ENCODE measurements at regions not wholly inside any gene's neighbourhood (a gene's known extent, or its start where the extent isn't known, plus 50 kb on each side); places are given as distances from the start of the nearest gene placed in this dataset.
A peak's percentile ranks its signal among the peaks of the same experiment; 100 is the strongest.

- Histone ChIP-seq H3K9me3 (peaks cover 0 to 6% (median 0%) of the 10 kb centered on the region in 4 donors), H3K36me3 (no peaks in the 10 kb centered on the region), H3K27ac (no peak overlapping the region), H3K27me3 (no peaks in the 10 kb centered on the region), H3K4me1 (no peaks in the 10 kb centered on the region), H3K4me3 (no peak overlapping the region)
- DNase-seq, result no peak
- no peak for ATAC-seq (ENCODE audit: low FRiP score in 2 of 2)
- WGBS, 2 donors, result 82 to 85% methylated on average over 2 of the region's 2 CpGs
- TF ChIP-seq EP300 (IDR thresholded peaks at IDR 0.05) (no peak), POLR2A (IDR thresholded peaks at IDR 0.05) (no peak), POLR2AphosphoS5 (IDR thresholded peaks at IDR 0.05) (no peak), CTCF (IDR thresholded peaks at IDR 0.05) (no peak)
Observed at GRCh38 chr15:96565266-96565665, 234.8 kb downstream of the NR2F2 start.

GRCh38 chr15:96574782-96575181 is 244.3 kb downstream of the NR2F2 start:
- no peak for ATAC-seq (ENCODE audit: low FRiP score in 2 of 2)
- no peak for DNase-seq
- Histone ChIP-seq H3K27ac (no peak overlapping the region), H3K27me3 (no peaks in the 10 kb centered on the region), H3K4me1 (no peaks in the 10 kb centered on the region), H3K36me3 (no peaks in the 10 kb centered on the region), H3K4me3 (no peak overlapping the region), H3K9me3 (no peaks in the 10 kb centered on the region)
- WGBS, 2 donors, result 87% methylated on average over 10 of the region's 10 CpGs
- TF ChIP-seq POLR2AphosphoS5 (IDR thresholded peaks at IDR 0.05) (no peak), POLR2A (IDR thresholded peaks at IDR 0.05) (no peak), CTCF (IDR thresholded peaks at IDR 0.05) (no peak), EP300 (IDR thresholded peaks at IDR 0.05) (no peak)

- no peak for ATAC-seq (ENCODE audit: low FRiP score in 2 of 2)
- Histone ChIP-seq H3K4me3 (no peak overlapping the region), H3K9me3 (no peaks in the 10 kb centered on the region), H3K27me3 (no peaks in the 10 kb centered on the region), H3K27ac (no peak overlapping the region), H3K4me1 (no peaks in the 10 kb centered on the region), H3K36me3 (no peaks in the 10 kb centered on the region)
- no peak for DNase-seq
- WGBS, 2 donors, result 83 to 88% methylated on average over 6 of the region's 6 CpGs
- no peak for TF ChIP-seq POLR2AphosphoS5 (IDR thresholded peaks at IDR 0.05)
Observed at GRCh38 chr15:96576596-96576995, 246.1 kb downstream of the NR2F2 start.

GRCh38 chr15:96578393-96578792 is 247.9 kb downstream of the NR2F2 start:
- no peaks in the 10 kb centered on the region for H3K4me1 ChIP-seq
- ATAC-seq (ENCODE audit: low FRiP score in 2 of 2) (no peak), DNase-seq (no peak)
- no peak overlapping the region for H3K27ac ChIP-seq
- no peaks in the 10 kb centered on the region for H3K36me3 ChIP-seq
- no peaks in the 10 kb centered on the region for H3K27me3 ChIP-seq
- H3K4me3 ChIP-seq, result no peak overlapping the region
- no peak for TF ChIP-seq POLR2AphosphoS5 (IDR thresholded peaks at IDR 0.05)
- TF ChIP-seq POLR2A (IDR thresholded peaks at IDR 0.05), result no peak
- TF ChIP-seq EP300 (IDR thresholded peaks at IDR 0.05), result no peak
- TF ChIP-seq CTCF (IDR thresholded peaks at IDR 0.05), result no peak
- H3K9me3 ChIP-seq, result no peaks in the 10 kb centered on the region
- WGBS, 2 donors, result 85% methylated on average over 5 of the region's 5 CpGs

- ATAC-seq (ENCODE audit: low FRiP score in 2 of 2) (no peak), DNase-seq (peak in 1 of 2 donors; percentile 5)
- Histone ChIP-seq H3K4me1 (no peaks in the 10 kb centered on the region), H3K27me3 (no peaks in the 10 kb centered on the region), H3K4me3 (no peak overlapping the region), H3K9me3 (no peaks in the 10 kb centered on the region), H3K36me3 (no peaks in the 10 kb centered on the region), H3K27ac (no peak overlapping the region)
- no peak for TF ChIP-seq POLR2A (IDR thresholded peaks at IDR 0.05)
- no peak for TF ChIP-seq CTCF (IDR thresholded peaks at IDR 0.05)
- TF ChIP-seq EP300 (IDR thresholded peaks at IDR 0.05), result no peak
- TF ChIP-seq POLR2AphosphoS5 (IDR thresholded peaks at IDR 0.05), result no peak
- WGBS, 2 donors, result 93 to 95% methylated on average over 11 of the region's 11 CpGs
Observed at GRCh38 chr15:96581371-96581770, 250.9 kb downstream of the NR2F2 start.
